Bronchial epithelial cell (primary cell): ENCODE measurements at regions not wholly inside any gene's neighbourhood (a gene's known extent, or its start where the extent isn't known, plus 50 kb on each side); places are given as distances from the start of the nearest gene placed in this dataset.
A peak's percentile ranks its signal among the peaks of the same experiment; 100 is the strongest.

Experiments used
- DNase-seq: peaks from one replicate; pipeline ENCODE4 v3.0.0-alpha.2; 2010; ENCODE audit warnings: low read depth
- FAIRE-seq: peaks from 2 replicates; lab custom pipeline; 2011; peaks lifted over from hg19 to GRCh38; lab: Jason Lieb, UNC
- H3K27me3 ChIP-seq: 2 replicates; pipeline ENCODE4 v1.5.1; 2011; ENCODE audit warnings: low read length; ENCODE audit not compliant: control insufficient read depth, insufficient read depth
- H3K36me3 ChIP-seq: 2 replicates; pipeline ENCODE4 v1.5.1; 2011; ENCODE audit warnings: low read length; ENCODE audit not compliant: control insufficient read depth, insufficient read depth
- H3K4me3 ChIP-seq: 2 replicates; pipeline ENCODE4 v1.5.1; 2011; ENCODE audit warnings: mild to moderate bottlenecking, low read depth, low read length, control low read depth
- TF ChIP-seq, protein P1 (sequence below): IDR thresholded peaks from 2 replicates; pipeline ENCODE4 v1.5.1; 2011; ENCODE audit warnings: mild to moderate bottlenecking, moderate library complexity, low read length, control low read depth, inconsistent platforms; ENCODE audit not compliant: insufficient read depth, severe bottlenecking

DNA sequence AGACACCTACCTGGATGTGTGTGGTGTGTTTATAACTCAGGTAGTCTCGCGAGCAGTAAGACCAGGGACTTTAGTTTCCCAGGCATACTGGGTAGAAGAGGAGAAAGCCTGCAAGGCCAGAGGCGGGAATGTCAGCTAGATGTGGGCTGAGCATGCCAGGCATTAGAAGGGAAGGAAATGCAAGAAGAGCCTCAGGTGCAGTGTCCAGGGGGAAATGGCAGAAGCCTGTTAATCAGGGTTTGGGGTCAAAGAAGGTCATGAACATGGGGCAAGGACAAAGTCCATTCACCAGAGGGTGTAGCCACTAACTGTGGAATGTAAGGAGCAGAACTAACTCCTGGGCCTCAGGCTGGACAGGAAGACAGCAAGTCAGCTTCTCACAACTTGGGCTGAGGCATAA is 305.0 kb downstream of the SMOC2 start:
- FAIRE-seq = no peak
- Histone ChIP-seq H3K4me3 (no peak overlapping the region), H3K27me3 (no peaks in the 10 kb centered on the region), H3K36me3 (no peaks in the 10 kb centered on the region)
- TF ChIP-seq, protein P1, sequence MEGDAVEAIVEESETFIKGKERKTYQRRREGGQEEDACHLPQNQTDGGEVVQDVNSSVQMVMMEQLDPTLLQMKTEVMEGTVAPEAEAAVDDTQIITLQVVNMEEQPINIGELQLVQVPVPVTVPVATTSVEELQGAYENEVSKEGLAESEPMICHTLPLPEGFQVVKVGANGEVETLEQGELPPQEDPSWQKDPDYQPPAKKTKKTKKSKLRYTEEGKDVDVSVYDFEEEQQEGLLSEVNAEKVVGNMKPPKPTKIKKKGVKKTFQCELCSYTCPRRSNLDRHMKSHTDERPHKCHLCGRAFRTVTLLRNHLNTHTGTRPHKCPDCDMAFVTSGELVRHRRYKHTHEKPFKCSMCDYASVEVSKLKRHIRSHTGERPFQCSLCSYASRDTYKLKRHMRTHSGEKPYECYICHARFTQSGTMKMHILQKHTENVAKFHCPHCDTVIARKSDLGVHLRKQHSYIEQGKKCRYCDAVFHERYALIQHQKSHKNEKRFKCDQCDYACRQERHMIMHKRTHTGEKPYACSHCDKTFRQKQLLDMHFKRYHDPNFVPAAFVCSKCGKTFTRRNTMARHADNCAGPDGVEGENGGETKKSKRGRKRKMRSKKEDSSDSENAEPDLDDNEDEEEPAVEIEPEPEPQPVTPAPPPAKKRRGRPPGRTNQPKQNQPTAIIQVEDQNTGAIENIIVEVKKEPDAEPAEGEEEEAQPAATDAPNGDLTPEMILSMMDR = no peak
- no peak for DNase-seq

DNA sequence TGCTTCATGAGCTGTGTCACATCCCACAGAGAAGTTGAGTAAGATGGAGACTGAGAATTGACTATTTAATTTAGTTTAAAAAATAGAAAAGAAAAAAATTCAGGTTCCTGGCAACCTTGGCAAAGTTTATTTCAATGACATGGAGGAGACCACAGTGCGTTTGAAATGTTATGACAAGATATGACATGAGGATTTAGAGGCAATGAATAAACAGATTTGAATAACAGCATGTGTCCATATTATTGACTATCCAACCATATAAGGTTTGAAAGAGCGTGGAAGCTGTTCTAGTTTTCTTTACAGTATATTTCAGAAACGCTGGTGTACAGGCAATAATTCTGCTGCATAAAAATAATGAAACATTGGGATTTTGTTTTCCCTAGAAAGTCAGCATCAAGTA is 303.9 kb downstream of the SMOC2 start:
- no peak for FAIRE-seq
- Histone ChIP-seq H3K27me3 (no peaks in the 10 kb centered on the region), H3K4me3 (no peak overlapping the region), H3K36me3 (no peaks in the 10 kb centered on the region)
- TF ChIP-seq, protein P1 = no peak
- no peak for DNase-seq

DNA sequence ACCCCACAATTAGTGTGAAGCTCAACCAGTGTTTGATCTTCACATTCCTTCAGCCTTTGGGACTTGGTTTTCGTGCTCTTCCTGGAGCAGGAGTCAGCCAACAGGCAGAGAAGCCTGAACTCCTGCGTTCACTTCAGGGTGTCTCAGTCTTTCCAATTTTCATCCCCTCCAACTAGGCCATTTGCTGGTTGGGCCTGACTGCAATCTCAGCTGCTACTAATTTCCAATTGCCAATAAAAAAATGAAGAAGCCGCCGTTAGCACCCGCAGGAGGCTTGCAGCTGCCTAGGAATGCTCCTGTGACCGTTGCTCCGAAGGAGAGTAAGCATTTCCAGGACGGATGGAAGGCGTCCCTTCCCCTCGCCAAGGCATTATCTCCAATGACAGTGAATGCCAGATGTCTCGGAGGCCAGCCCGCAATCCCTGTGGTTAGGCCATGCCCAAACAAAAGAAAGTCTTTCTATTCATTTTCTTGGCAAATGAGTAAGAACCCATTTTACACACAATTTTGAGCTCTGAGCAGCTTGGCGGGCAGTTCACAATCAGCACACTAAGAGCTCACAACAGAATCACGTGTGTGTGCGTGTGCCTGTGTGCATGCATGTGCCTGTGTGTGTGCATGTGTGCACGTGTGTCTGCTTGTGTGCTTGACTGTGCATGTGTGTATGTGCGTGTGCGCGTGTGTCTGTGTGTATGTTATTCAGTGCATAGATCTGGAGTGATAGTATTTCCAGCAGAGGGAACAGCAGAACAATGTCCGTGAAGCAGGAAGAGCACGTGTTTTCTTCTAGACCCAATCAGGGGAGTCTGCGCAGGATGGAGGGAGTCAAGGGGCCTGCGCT is 301.2 kb downstream of the SMOC2 start:
- no peaks in the 10 kb centered on the region for H3K36me3 ChIP-seq
- DNase-seq (no peak), FAIRE-seq (peak; percentile 43)
- TF ChIP-seq, protein P1 = no peak
- H3K4me3 ChIP-seq = no peak overlapping the region
- H3K27me3 ChIP-seq = no peaks in the 10 kb centered on the region

DNA sequence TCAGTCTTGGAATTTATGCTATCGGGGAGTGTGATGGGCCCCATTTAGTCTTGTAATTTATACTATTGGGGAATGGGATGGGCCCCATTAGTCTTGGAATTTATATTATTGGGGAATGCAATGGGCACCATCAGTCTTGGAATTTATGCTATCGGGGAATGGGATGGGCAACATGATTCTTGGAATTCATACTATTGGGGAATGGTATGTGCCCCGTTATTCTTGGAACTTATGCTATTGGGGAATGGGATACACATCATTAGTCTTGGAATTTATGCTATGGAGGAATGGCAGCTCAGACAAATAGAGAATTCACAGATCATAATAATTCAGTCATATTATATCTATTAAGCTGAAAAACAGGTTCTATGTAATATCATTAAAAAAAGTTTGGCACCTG is 300.3 kb downstream of the SMOC2 start:
- H3K4me3 ChIP-seq = no peak overlapping the region
- H3K36me3 ChIP-seq = no peaks in the 10 kb centered on the region
- TF ChIP-seq, protein P1 = no peak
- no peaks in the 10 kb centered on the region for H3K27me3 ChIP-seq
- FAIRE-seq (no peak), DNase-seq (no peak)

DNA sequence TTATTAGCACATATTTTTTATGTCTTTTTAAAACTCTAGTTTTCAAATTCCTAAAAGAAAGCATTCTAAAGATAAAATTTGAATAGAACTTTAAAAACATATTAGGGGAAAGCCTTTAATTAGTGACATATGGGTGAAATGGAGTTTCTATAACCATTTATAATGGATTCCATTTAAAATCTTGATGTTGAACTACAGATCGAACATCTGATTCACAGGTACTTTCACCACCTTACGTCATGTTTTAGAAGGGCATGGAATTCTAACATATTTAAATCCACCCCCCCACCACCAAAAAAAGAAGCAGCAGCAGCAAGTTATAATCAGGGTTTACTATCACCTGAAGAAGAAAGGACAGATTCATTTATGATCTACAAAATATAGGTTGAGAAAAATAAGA is 298.4 kb downstream of the SMOC2 start:
- no peak for FAIRE-seq
- H3K27me3 ChIP-seq = no peaks in the 10 kb centered on the region
- no peak for DNase-seq
- TF ChIP-seq, protein P1 = no peak
- no peaks in the 10 kb centered on the region for H3K36me3 ChIP-seq
- H3K4me3 ChIP-seq = no peak overlapping the region

DNA sequence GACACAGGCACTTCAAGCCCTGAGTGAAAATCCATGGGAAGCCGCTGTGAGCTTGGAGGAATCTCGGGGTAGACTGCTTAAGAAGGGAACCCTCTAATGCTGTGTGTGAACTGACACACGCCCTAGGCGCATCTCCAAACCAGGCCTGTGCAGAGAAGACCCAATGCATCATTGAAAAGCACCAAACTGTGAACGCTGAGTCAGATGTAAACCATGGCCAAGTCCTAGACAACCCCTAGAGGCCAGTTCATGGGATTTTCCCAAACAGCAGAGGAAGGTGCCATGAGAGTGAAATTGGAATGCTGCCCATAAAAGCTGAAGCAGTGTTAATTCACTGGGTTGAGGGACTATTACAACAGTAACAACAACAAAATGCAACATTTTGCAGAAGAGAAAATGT is 296.5 kb downstream of the SMOC2 start:
- TF ChIP-seq, protein P1 = no peak
- H3K36me3 ChIP-seq = no peaks in the 10 kb centered on the region
- DNase-seq (peak; percentile 20), FAIRE-seq (no peak)
- H3K27me3 ChIP-seq = no peaks in the 10 kb centered on the region
- no peak overlapping the region for H3K4me3 ChIP-seq
